Inferior parietal cortex (tissue), 1 donor: ENCODE measurements at regions not wholly inside any gene's neighbourhood (a gene's known extent, or its start where the extent isn't known, plus 50 kb on each side); places are given as distances from the start of the nearest gene placed in this dataset.

Source experiments
- DNase-seq: peaks from one replicate; pipeline ENCODE4 v3.0.0-alpha.2; 2016; ENCODE audit errors: extremely low spot score

GRCh38 chr12:90260136-90260535, 551.5 kb upstream of the ATP2B1 start:
- DNase-seq = no peak

GRCh38 chr12:90257927-90258624, 549.4 kb upstream of the ATP2B1 start:
- no peak for DNase-seq

- DNase-seq = no peak
Measured at GRCh38 chr12:90254796-90255195, 546.2 kb upstream of the ATP2B1 start.

- no peak for DNase-seq
Measured at GRCh38 chr12:90253674-90254181, 545.1 kb upstream of the ATP2B1 start.

GRCh38 chr12:90253136-90253535, 544.5 kb upstream of the ATP2B1 start:
- no peak for DNase-seq

GRCh38 chr12:90250766-90251165, 542.1 kb upstream of the ATP2B1 start:
- DNase-seq = no peak

- no peak for DNase-seq
Measured at GRCh38 chr12:90250042-90250441, 541.4 kb upstream of the ATP2B1 start.

GRCh38 chr12:90246688-90247087, 538.0 kb upstream of the ATP2B1 start:
- DNase-seq = no peak

GRCh38 chr12:90245391-90245790, 536.8 kb upstream of the ATP2B1 start:
- peak; percentile 73 for DNase-seq

- no peak for DNase-seq
Measured at GRCh38 chr12:90244232-90244631, 535.6 kb upstream of the ATP2B1 start.

GRCh38 chr12:90243211-90243610, 534.6 kb upstream of the ATP2B1 start:
- no peak for DNase-seq

GRCh38 chr12:90239732-90240260, 531.2 kb upstream of the ATP2B1 start:
- no peak for DNase-seq

GRCh38 chr12:90238663-90239271, 530.1 kb upstream of the ATP2B1 start:
- DNase-seq = no peak

- DNase-seq = no peak
Measured at GRCh38 chr12:90237841-90238240, 529.2 kb upstream of the ATP2B1 start.

- DNase-seq = no peak
Measured at GRCh38 chr12:90235642-90236041, 527.0 kb upstream of the ATP2B1 start.

GRCh38 chr12:90234472-90234871, 525.8 kb upstream of the ATP2B1 start:
- DNase-seq = no peak

GRCh38 chr12:90233168-90234100, 524.8 kb upstream of the ATP2B1 start:
- DNase-seq = no peak

GRCh38 chr12:90229407-90230170, 521.0 kb upstream of the ATP2B1 start:
- no peak for DNase-seq

- DNase-seq = no peak
Measured at GRCh38 chr12:90226211-90226610, 517.6 kb upstream of the ATP2B1 start.

GRCh38 chr12:90216815-90217214, 508.2 kb upstream of the ATP2B1 start:
- DNase-seq = no peak

- no peak for DNase-seq
Measured at GRCh38 chr12:90216020-90216552, 507.4 kb upstream of the ATP2B1 start.
